Adrenal gland (tissue), 9 donors: ENCODE measurements at regions not wholly inside any gene's neighbourhood (a gene's known extent, or its start where the extent isn't known, plus 50 kb on each side); places are given as distances from the start of the nearest gene placed in this dataset.

ENCODE experiments used
- DNase-seq, 7 donors: peaks; one replicate each; pipeline ENCODE4 v3.0.0-alpha.2; 2019 to 2020
- H3K27ac ChIP-seq, 5 donors: fragments of 200-600 bp; sonication (generic) in 4 of 5; 1 replicate in 3 of 5; 2 replicates in 2 of 5; pipeline versions ENCODE4 v1.5.1 to v1.8.0; 2016 to 2020; ENCODE audit warnings: mild to moderate bottlenecking in 1 of 5
- H3K27me3 ChIP-seq: fragments of 200-600 bp; 2 replicates; pipeline ENCODE4 v1.8.0; 2021
- H3K36me3 ChIP-seq, 2 donors: fragments of 200-600 bp; replicated peaks in 1 of 2; 1 replicate in 1 of 2; 2 replicates in 1 of 2; pipeline versions ENCODE4 v1.5.1 to v1.8.0; 2018 to 2022
- H3K4me1 ChIP-seq, 2 donors: fragments of 200-600 bp; replicated peaks in 1 of 2; 1 replicate in 1 of 2; 2 replicates in 1 of 2; pipeline versions ENCODE4 v1.5.1 to v1.8.0; 2018 to 2021
- H3K4me3 ChIP-seq, 4 donors: fragments of 200-600 bp; sonication (generic) in 3 of 4; one replicate each; pipeline ENCODE4 v1.5.1; 2016 to 2018
- H3K9me3 ChIP-seq, 3 donors: fragments of 200-600 bp; sonication (generic) in 1 of 3; replicated peaks in 1 of 3; 1 replicate in 2 of 3; 2 replicates in 1 of 3; pipeline versions ENCODE4 v1.5.1 to v1.8.0; 2016 to 2021
- POLR2A ChIP-seq, 2 donors: fragments of 450-650 bp; IDR thresholded peaks; one replicate each; pipeline ENCODE4 v1.6.1; 2017; ENCODE audit warnings: antibody characterized with exemption in 2 of 2, mild to moderate bottlenecking in 2 of 2, moderate library complexity in 1 of 2
- WGBS, 4 donors: extraction: QIAGEN DNeasy Blood & Tissue Kit in 2 of 4; methylation state at CpG; one replicate each; pipeline versions ENCODE4 v1.1.5 to v1.1.7; 2013 to 2017; 5-methylcytosine and 5-hydroxymethylcytosine counted together
- intact Hi-C, 2 donors: fragments of 100-400 bp; cut with DNase I; formaldehyde crosslinking; loops; one replicate each; pipeline versions ENCODE4 v1.14.1 to v1.15.0; 2022 to 2023
- TF ChIP-seq, protein P1 (sequence below), 6 experiments: fragments of 450-650 bp in 4 of 6; fragments of 200-600 bp in 2 of 6; sonication (generic) in 1 of 6; IDR thresholded peaks; 1 replicate in 5 of 6; 2 replicates in 1 of 6; pipeline versions ENCODE4 v1.5.1 to v1.8.0; 2016 to 2021; ENCODE audit warnings: antibody characterized with exemption in 6 of 6, mild to moderate bottlenecking in 2 of 6, moderate library complexity in 1 of 6
- donor health status: healthy with polysubstance abuse.
- donor health status: Bipolar disorder and iron deficiency.
- donor health status: DM: yes; HTN: yes; CAD: no.
- donor health status: DM: no; HTN: no; CAD: no.
- donor health status: DM: no; HTN: no; CAD: no.

DNA sequence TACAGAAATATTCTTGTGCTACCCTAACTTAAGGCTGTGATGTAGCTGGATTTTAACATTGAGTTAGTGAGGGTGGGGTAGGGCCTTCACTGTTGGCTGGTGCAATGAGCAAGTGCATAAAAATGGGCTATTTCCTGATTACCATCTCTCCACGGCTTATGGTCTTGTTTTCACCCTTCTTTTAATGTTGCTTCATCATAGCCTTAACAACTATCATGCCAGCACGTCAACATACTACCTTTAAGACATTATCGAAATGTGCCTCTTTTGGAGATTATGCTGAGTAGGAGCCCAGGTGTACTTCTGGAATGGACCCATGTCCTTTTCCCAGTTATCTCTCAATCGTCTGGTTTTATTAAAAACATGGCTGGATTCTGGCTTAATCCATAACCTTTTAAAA lies 350.9 kb upstream of the ACTBL2 start:
- WGBS, 4 donors = 80 to 87% (median 82%) methylated on average over 4 of the region's 4 CpGs
- H3K36me3 ChIP-seq = no peaks in the 10 kb centered on the region

GRCh38 chr5:57832875-57833274 lies 350.3 kb upstream of the ACTBL2 start:
- Histone ChIP-seq H3K9me3 (no peaks in the 10 kb centered on the region), H3K27me3 (no peaks in the 10 kb centered on the region), H3K36me3 (no peaks in the 10 kb centered on the region), H3K4me1 (no peaks in the 10 kb centered on the region), H3K27ac (no peak overlapping the region), H3K4me3 (no peak overlapping the region)
- WGBS, 4 donors = 43 to 75% (median 61%) methylated on average over 2 of the region's 2 CpGs
- DNase-seq = no peak
- intact Hi-C loops = no loop called here
- TF ChIP-seq, protein P1, sequence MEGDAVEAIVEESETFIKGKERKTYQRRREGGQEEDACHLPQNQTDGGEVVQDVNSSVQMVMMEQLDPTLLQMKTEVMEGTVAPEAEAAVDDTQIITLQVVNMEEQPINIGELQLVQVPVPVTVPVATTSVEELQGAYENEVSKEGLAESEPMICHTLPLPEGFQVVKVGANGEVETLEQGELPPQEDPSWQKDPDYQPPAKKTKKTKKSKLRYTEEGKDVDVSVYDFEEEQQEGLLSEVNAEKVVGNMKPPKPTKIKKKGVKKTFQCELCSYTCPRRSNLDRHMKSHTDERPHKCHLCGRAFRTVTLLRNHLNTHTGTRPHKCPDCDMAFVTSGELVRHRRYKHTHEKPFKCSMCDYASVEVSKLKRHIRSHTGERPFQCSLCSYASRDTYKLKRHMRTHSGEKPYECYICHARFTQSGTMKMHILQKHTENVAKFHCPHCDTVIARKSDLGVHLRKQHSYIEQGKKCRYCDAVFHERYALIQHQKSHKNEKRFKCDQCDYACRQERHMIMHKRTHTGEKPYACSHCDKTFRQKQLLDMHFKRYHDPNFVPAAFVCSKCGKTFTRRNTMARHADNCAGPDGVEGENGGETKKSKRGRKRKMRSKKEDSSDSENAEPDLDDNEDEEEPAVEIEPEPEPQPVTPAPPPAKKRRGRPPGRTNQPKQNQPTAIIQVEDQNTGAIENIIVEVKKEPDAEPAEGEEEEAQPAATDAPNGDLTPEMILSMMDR (IDR thresholded peaks at IDR 0.05) = no peak
- no peak for TF ChIP-seq POLR2A (IDR thresholded peaks at IDR 0.05)

More for the DNA sequence above, 350.9 kb upstream of the ACTBL2 start:
- TF ChIP-seq, protein P1 (IDR thresholded peaks at IDR 0.05) = no peak
- Histone ChIP-seq H3K4me1 (no peaks in the 10 kb centered on the region), H3K9me3 (no peaks in the 10 kb centered on the region), H3K27me3 (no peaks in the 10 kb centered on the region), H3K27ac (no peak overlapping the region), H3K4me3 (no peak overlapping the region)
- DNase-seq = no peak
- intact Hi-C loops = no loop called here

DNA sequence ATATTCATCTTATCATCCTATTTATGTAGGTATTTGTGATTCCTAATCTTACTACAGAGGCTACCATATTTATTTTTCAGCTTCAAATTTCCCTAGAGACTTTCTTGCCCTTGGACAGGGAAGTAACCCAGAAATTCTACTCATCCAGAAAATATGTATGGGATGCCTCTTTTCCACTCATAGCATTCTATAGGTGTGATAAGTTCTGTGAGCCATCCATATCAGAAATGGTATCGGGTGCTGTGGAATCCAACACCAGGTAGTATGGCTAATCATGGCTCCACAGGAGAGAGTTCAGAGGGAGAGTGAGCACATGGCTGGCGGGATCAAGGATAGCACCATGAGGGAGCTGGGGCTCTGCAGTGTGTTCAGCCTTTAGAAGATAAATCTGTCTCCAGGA lies 349.3 kb upstream of the ACTBL2 start:
- H3K27me3 ChIP-seq = no peaks in the 10 kb centered on the region
- intact Hi-C loops = no loop called here
- TF ChIP-seq, protein P1 (IDR thresholded peaks at IDR 0.05) = no peak
- TF ChIP-seq POLR2A (IDR thresholded peaks at IDR 0.05) = no peak
- WGBS, 4 donors = 89 to 100% (median 95%) methylated on average over 2 of the region's 2 CpGs
- no peaks in the 10 kb centered on the region for H3K9me3 ChIP-seq
- H3K27ac ChIP-seq = no peak overlapping the region
- H3K36me3 ChIP-seq = no peaks in the 10 kb centered on the region
- no peak for DNase-seq
- H3K4me1 ChIP-seq = no peaks in the 10 kb centered on the region
- H3K4me3 ChIP-seq = no peak overlapping the region

DNA sequence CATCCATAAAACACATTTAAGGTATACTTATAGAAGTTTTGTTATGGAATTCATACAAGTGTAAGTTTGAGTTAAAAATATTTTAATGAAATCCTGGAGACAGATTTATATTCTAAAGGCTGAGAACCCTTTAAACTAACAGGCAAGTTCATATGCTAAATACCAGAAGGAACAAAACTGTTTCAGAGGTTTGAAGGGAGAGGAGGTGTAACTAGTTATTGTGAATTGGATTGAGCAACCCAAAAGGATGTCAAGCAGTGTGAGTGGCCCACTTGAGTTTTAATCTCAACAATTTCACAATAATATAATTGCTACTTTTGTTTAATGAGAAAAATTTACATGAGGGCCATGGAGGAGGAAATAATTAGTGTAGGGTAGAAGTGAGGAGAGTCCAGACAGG lies 348.5 kb upstream of the ACTBL2 start:
- no peak for DNase-seq
- Histone ChIP-seq H3K27ac (no peak overlapping the region), H3K9me3 (no peaks in the 10 kb centered on the region), H3K4me1 (no peaks in the 10 kb centered on the region), H3K36me3 (no peaks in the 10 kb centered on the region), H3K4me3 (no peak overlapping the region), H3K27me3 (no peaks in the 10 kb centered on the region)
- TF ChIP-seq, protein P1 (IDR thresholded peaks at IDR 0.05) = no peak
- no peak for TF ChIP-seq POLR2A (IDR thresholded peaks at IDR 0.05)
- intact Hi-C loops = no loop called here
